GM12864 (cell line): ENCODE measurements at regions not wholly inside any gene's neighbourhood (a gene's known extent, or its start where the extent isn't known, plus 50 kb on each side); places are given as distances from the start of the nearest gene placed in this dataset.

ENCODE experiments used
- DNase-seq: peaks from one replicate; pipeline ENCODE4 v3.0.0-alpha.2; 2011; ENCODE audit warnings: low read depth
- H3K4me3 ChIP-seq: 2 replicates; pipeline ENCODE4 v1.5.1; 2011; ENCODE audit warnings: mild to moderate bottlenecking, low read depth, low read length, control low read depth
- CTCF ChIP-seq: IDR thresholded peaks from 2 replicates; pipeline ENCODE4 v1.5.1; 2011; ENCODE audit warnings: low read depth, mild to moderate bottlenecking, moderate library complexity, low read length, control low read depth, inconsistent platforms; ENCODE audit errors: missing control alignments

- DNase-seq = no peak
- TF ChIP-seq CTCF = no peak
- no peak overlapping the region for H3K4me3 ChIP-seq
These were observed 215.7 kb downstream of the IKZF2 start for GRCh38 chr2:212935752-212936151.

- no peak for DNase-seq
- no peak for TF ChIP-seq CTCF
- no peak overlapping the region for H3K4me3 ChIP-seq
These were observed 220.1 kb downstream of the IKZF2 start for GRCh38 chr2:212931271-212931670.

GRCh38 chr2:212930556-212931260 lies 220.7 kb downstream of the IKZF2 start:
- H3K4me3 ChIP-seq = no peak overlapping the region
- TF ChIP-seq CTCF = no peak
- DNase-seq = no peak

- no peak for TF ChIP-seq CTCF
- no peak overlapping the region for H3K4me3 ChIP-seq
- no peak for DNase-seq
These were observed 221.4 kb downstream of the IKZF2 start for GRCh38 chr2:212929971-212930370.

- H3K4me3 ChIP-seq = no peak overlapping the region
- DNase-seq = no peak
- TF ChIP-seq CTCF = no peak
These were observed 222.3 kb downstream of the IKZF2 start for GRCh38 chr2:212929116-212929515.

- no peak for DNase-seq
- no peak for TF ChIP-seq CTCF
- no peak overlapping the region for H3K4me3 ChIP-seq
These were observed 222.7 kb downstream of the IKZF2 start for GRCh38 chr2:212928681-212929080.

- TF ChIP-seq CTCF = no peak
- no peak overlapping the region for H3K4me3 ChIP-seq
- DNase-seq = no peak
These were observed 224.5 kb downstream of the IKZF2 start for GRCh38 chr2:212926940-212927339.
